Mesendoderm (in vitro differentiated cells): ENCODE measurements at regions not wholly inside any gene's neighbourhood (a gene's known extent, or its start where the extent isn't known, plus 50 kb on each side); places are given as distances from the start of the nearest gene placed in this dataset.

Source experiments
- DNase-seq: peaks from one replicate; pipeline ENCODE4 v3.0.0; 2013
- H2AK5ac ChIP-seq: 2 replicates; pipeline ENCODE4 v1.6.1; 2013; ENCODE audit warnings: low read length, inconsistent platforms
- H2BK120ac ChIP-seq: 2 replicates; pipeline ENCODE4 v1.6.1; 2013; ENCODE audit warnings: low read depth, mild to moderate bottlenecking, low read length, moderate library complexity, mixed read lengths
- H2BK15ac ChIP-seq: replicated peaks from 2 replicates; pipeline ENCODE4 v1.6.1; 2013; ENCODE audit warnings: low read depth, mild to moderate bottlenecking, moderate library complexity
- H2BK5ac ChIP-seq: 2 replicates; pipeline ENCODE4 v1.6.1; 2013; ENCODE audit warnings: low read length, inconsistent platforms
- H3K18ac ChIP-seq: 2 replicates; pipeline ENCODE4 v1.6.1; 2013; ENCODE audit warnings: mild to moderate bottlenecking, low read length, mixed read lengths
- H3K23ac ChIP-seq: one replicate; pipeline ENCODE4 v1.6.1; 2013; ENCODE audit warnings: low read length
- H3K27ac ChIP-seq: 2 replicates; pipeline ENCODE4 v1.5.1; 2013; ENCODE audit warnings: low read depth, mild to moderate bottlenecking, inconsistent platforms, low read length, moderate library complexity
- H3K27me3 ChIP-seq: 2 replicates; pipeline ENCODE4 v1.6.1; 2013; ENCODE audit warnings: low read length, control low read depth, mild to moderate bottlenecking, inconsistent platforms; ENCODE audit not compliant: insufficient read depth, poor library complexity
- H3K36me3 ChIP-seq: 2 replicates; pipeline ENCODE4 v1.6.1; 2013; ENCODE audit warnings: low read length, inconsistent platforms; ENCODE audit not compliant: control insufficient read depth, insufficient read depth
- H3K4ac ChIP-seq: one replicate; pipeline ENCODE4 v1.6.1; 2013; ENCODE audit warnings: low read depth, mild to moderate bottlenecking, low read length, moderate library complexity
- H3K4me1 ChIP-seq: 2 replicates; pipeline ENCODE4 v1.6.1; 2013; ENCODE audit warnings: low read depth, low read length, inconsistent platforms; ENCODE audit not compliant: control insufficient read depth
- H3K4me2 ChIP-seq: 2 replicates; pipeline ENCODE4 v1.6.1; 2013; ENCODE audit warnings: low read length
- H3K4me3 ChIP-seq: 2 replicates; pipeline ENCODE4 v1.5.1; 2013; ENCODE audit warnings: mild to moderate bottlenecking, low read length
- H3K56ac ChIP-seq: one replicate; pipeline ENCODE4 v1.6.1; 2013; ENCODE audit warnings: low read length
- H3K79me1 ChIP-seq: 2 replicates; pipeline ENCODE4 v1.6.1; 2013; ENCODE audit warnings: low read length, inconsistent platforms
- H3K79me2 ChIP-seq: 2 replicates; pipeline ENCODE4 v1.6.1; 2013; ENCODE audit warnings: mild to moderate bottlenecking, low read length; ENCODE audit not compliant: control insufficient read depth, insufficient read depth
- H3K9ac ChIP-seq: 2 replicates; pipeline ENCODE4 v1.6.1; 2013; ENCODE audit warnings: low read length, inconsistent platforms
- H4K5ac ChIP-seq: one replicate; pipeline ENCODE4 v1.6.1; 2013; ENCODE audit warnings: low read length
- H4K8ac ChIP-seq: one replicate; pipeline ENCODE4 v1.6.1; 2013; ENCODE audit warnings: low read depth, mild to moderate bottlenecking, control low read depth, low read length, moderate library complexity
- WGBS: extraction: QIAGEN DNeasy Blood & Tissue Kit; methylation state at CpG from one replicate; pipeline ENCODE4 v1.1.7; 2013; ENCODE audit warnings: low lambda C conversion rate, missing lambda C conversion rate; ENCODE audit not compliant: insufficient coverage; ENCODE audit errors: extremely low coverage; 5-methylcytosine and 5-hydroxymethylcytosine counted together

- no peak overlapping the region for H3K23ac ChIP-seq
- H3K4me1 ChIP-seq: no peaks in the 10 kb centered on the region
- H3K27ac ChIP-seq: no peak overlapping the region
- no peaks in the 10 kb centered on the region for H3K27me3 ChIP-seq
- H2BK15ac ChIP-seq: no peak overlapping the region
- H2BK5ac ChIP-seq: no peak overlapping the region
- H4K8ac ChIP-seq: no peak overlapping the region
- no peak overlapping the region for H3K4me2 ChIP-seq
- no peak overlapping the region for H3K18ac ChIP-seq
- no peak overlapping the region for H2BK120ac ChIP-seq
- H2AK5ac ChIP-seq: no peak overlapping the region
- no peaks in the 10 kb centered on the region for H3K36me3 ChIP-seq
- H3K4me3 ChIP-seq: no peak overlapping the region
- H3K56ac ChIP-seq: no peak overlapping the region
- no peaks in the 10 kb centered on the region for H3K79me1 ChIP-seq
- H3K4ac ChIP-seq: no peak overlapping the region
- no CpG with 5 or more reads among the region's 18 CpGs for WGBS
- DNase-seq: no peak
- H3K79me2 ChIP-seq: no peaks in the 10 kb centered on the region
- H4K5ac ChIP-seq: no peak overlapping the region
- H3K9ac ChIP-seq: no peak overlapping the region
Measured at GRCh38 chr1:47656719-47657685, 219.2 kb downstream of the FOXD2 start.

- Histone ChIP-seq H3K23ac (no peak overlapping the region), H3K4me1 (no peaks in the 10 kb centered on the region), H3K79me1 (no peaks in the 10 kb centered on the region), H3K79me2 (no peaks in the 10 kb centered on the region), H3K36me3 (no peaks in the 10 kb centered on the region), H3K4me3 (no peak overlapping the region), H4K8ac (no peak overlapping the region), H2BK120ac (no peak overlapping the region), H2BK15ac (no peak overlapping the region), H2AK5ac (no peak overlapping the region), H4K5ac (no peak overlapping the region), H3K18ac (no peak overlapping the region), H3K56ac (no peak overlapping the region), H3K9ac (no peak overlapping the region), H3K4ac (no peak overlapping the region), H3K27me3 (peaks cover 1% of the 10 kb centered on the region), H3K4me2 (no peak overlapping the region), H3K27ac (no peak overlapping the region), H2BK5ac (no peak overlapping the region)
- no peak for DNase-seq
- no CpG with 5 or more reads among the region's 9 CpGs for WGBS
Measured at GRCh38 chr1:47658161-47658920, 220.5 kb downstream of the FOXD2 start.

- no peak overlapping the region for H3K4me3 ChIP-seq
Measured at GRCh38 chr1:47659146-47659545, 221.3 kb downstream of the FOXD2 start.

GRCh38 chr1:47660622-47661021, 222.8 kb downstream of the FOXD2 start:
- no peak overlapping the region for H4K8ac ChIP-seq
- no peak overlapping the region for H3K9ac ChIP-seq
- H2BK120ac ChIP-seq: no peak overlapping the region
- H3K4me2 ChIP-seq: no peak overlapping the region
- H4K5ac ChIP-seq: no peak overlapping the region
- no CpG with 5 or more reads among the region's 1 CpG for WGBS
- H2BK5ac ChIP-seq: no peak overlapping the region
- no peak overlapping the region for H3K56ac ChIP-seq
- H3K4ac ChIP-seq: no peak overlapping the region
- DNase-seq: no peak
- H3K27ac ChIP-seq: no peak overlapping the region
- H2BK15ac ChIP-seq: no peak overlapping the region
- H3K18ac ChIP-seq: no peak overlapping the region
- H3K79me2 ChIP-seq: no peaks in the 10 kb centered on the region
- no peak overlapping the region for H3K23ac ChIP-seq
- no peaks in the 10 kb centered on the region for H3K79me1 ChIP-seq
- no peak overlapping the region for H2AK5ac ChIP-seq
- peaks cover 1% of the 10 kb centered on the region for H3K27me3 ChIP-seq
- no peak overlapping the region for H3K4me3 ChIP-seq
- H3K4me1 ChIP-seq: no peaks in the 10 kb centered on the region
- H3K36me3 ChIP-seq: no peaks in the 10 kb centered on the region

More at GRCh38 chr1:47659146-47659545, 221.3 kb downstream of the FOXD2 start:
- Histone ChIP-seq H3K4me2 (no peak overlapping the region), H4K5ac (no peak overlapping the region), H3K79me1 (no peaks in the 10 kb centered on the region), H3K4ac (no peak overlapping the region), H3K79me2 (no peaks in the 10 kb centered on the region), H3K18ac (no peak overlapping the region), H2BK15ac (no peak overlapping the region), H3K23ac (no peak overlapping the region), H2BK5ac (no peak overlapping the region), H3K4me1 (no peaks in the 10 kb centered on the region), H2BK120ac (no peak overlapping the region), H3K27ac (no peak overlapping the region), H3K56ac (no peak overlapping the region), H3K27me3 (peaks cover 1% of the 10 kb centered on the region), H2AK5ac (no peak overlapping the region), H3K36me3 (no peaks in the 10 kb centered on the region), H3K9ac (no peak overlapping the region), H4K8ac (no peak overlapping the region)
- DNase-seq: no peak
- WGBS: no CpG with 5 or more reads among the region's 6 CpGs

- Histone ChIP-seq H3K36me3 (no peaks in the 10 kb centered on the region), H3K27me3 (peaks cover 1% of the 10 kb centered on the region), H3K4me3 (no peak overlapping the region), H3K23ac (no peak overlapping the region), H2AK5ac (no peak overlapping the region), H4K5ac (no peak overlapping the region), H3K4me1 (no peaks in the 10 kb centered on the region), H3K79me1 (no peaks in the 10 kb centered on the region), H2BK5ac (no peak overlapping the region), H3K56ac (no peak overlapping the region), H3K27ac (no peak overlapping the region), H3K4ac (no peak overlapping the region), H2BK120ac (no peak overlapping the region), H2BK15ac (no peak overlapping the region), H3K9ac (no peak overlapping the region), H4K8ac (no peak overlapping the region), H3K18ac (no peak overlapping the region), H3K79me2 (no peaks in the 10 kb centered on the region), H3K4me2 (no peak overlapping the region)
- no peak for DNase-seq
- WGBS: no CpG with 5 or more reads among the region's 6 CpGs
Measured at GRCh38 chr1:47661040-47661439, 223.2 kb downstream of the FOXD2 start.
